H1 (cell line): ENCODE measurements at regions not wholly inside any gene's neighbourhood (a gene's known extent, or its start where the extent isn't known, plus 50 kb on each side); places are given as distances from the start of the nearest gene placed in this dataset.

Source experiments
- CTCF ChIP-seq, 3 experiments: IDR thresholded peaks; 1 replicate in 2 of 3; 2 replicates in 1 of 3; pipeline versions ENCODE4 v1.5.1 to v1.6.1; 2011; ENCODE audit warnings: low read length in 3 of 3, mild to moderate bottlenecking in 3 of 3, inconsistent platforms in 2 of 3, low read depth in 1 of 3, moderate library complexity in 1 of 3; ENCODE audit not compliant: insufficient read depth in 1 of 3; ENCODE audit errors: control extremely low read depth in 1 of 3
- EP300 ChIP-seq, 2 experiments: IDR thresholded peaks; 1 replicate in 1 of 2; 2 replicates in 1 of 2; pipeline ENCODE4 v1.6.1; 2011 to 2012; ENCODE audit warnings: low read depth in 2 of 2, low read length in 2 of 2, mild to moderate bottlenecking in 2 of 2, borderline replicate concordance in 1 of 2, inconsistent platforms in 1 of 2, moderate library complexity in 1 of 2
- EZH2 ChIP-seq: fragments of 200-600 bp; sonication (generic); IDR thresholded peaks from 2 replicates; pipeline ENCODE4 v1.7.1; 2012; ENCODE audit warnings: low read depth, mild to moderate bottlenecking, moderate library complexity, low read length, inconsistent platforms; ENCODE audit not compliant: severe bottlenecking
- KDM5A ChIP-seq: fragments of 200-600 bp; IDR thresholded peaks from 2 replicates; pipeline ENCODE4 v1.7.1; 2012; ENCODE audit warnings: mild to moderate bottlenecking, low read length, inconsistent platforms, mixed read lengths
- POLR2A ChIP-seq, 2 experiments: IDR thresholded peaks; 1 replicate in 1 of 2; 2 replicates in 1 of 2; pipeline ENCODE4 v1.6.1; 2011; ENCODE audit warnings: low read depth in 2 of 2, low read length in 2 of 2, mild to moderate bottlenecking in 2 of 2; ENCODE audit errors: control extremely low read depth in 1 of 2

- TF ChIP-seq CTCF (IDR thresholded peaks at IDR 0.05; ENCODE audit: control extremely low read depth in 1 of 3, insufficient read depth in 1 of 3, low read depth in 1 of 3, low read length in 3 of 3) (no peak), KDM5A (no peak), EP300 (IDR thresholded peaks at IDR 0.05; ENCODE audit: borderline replicate concordance in 1 of 2, low read depth in 2 of 2, low read length in 2 of 2) (no peak), POLR2A (IDR thresholded peaks at IDR 0.05; ENCODE audit: control extremely low read depth in 1 of 2, low read depth in 2 of 2, low read length in 2 of 2) (no peak), EZH2 (no peak)
These were observed 599.4 kb upstream of the CITED2 start for GRCh38 chr6:139973669-139974344.
